ENCODE measurements at regions not wholly inside any gene's neighbourhood (a gene's known extent, or its start where the extent isn't known, plus 50 kb on each side); places are given as distances from the start of the nearest gene placed in this dataset.

GRCh38 chr4:38280323-38280706, 320.1 kb downstream of the PTTG2 start:
- ATAC-seq: no peak
- WGBS, 2 donors: 91 to 93% methylated on average over 4 of the region's 4 CpGs
- intact Hi-C loops (cut with DNase I): no loop called here

GRCh38 chr4:38281371-38282071, 321.3 kb downstream of the PTTG2 start:
- no peaks in the 10 kb centered on the region for H3K36me3 ChIP-seq
- H3K4me3 ChIP-seq: no peak overlapping the region
- no peak for TF ChIP-seq CTCF (IDR thresholded peaks at IDR 0.05)
- WGBS, 2 donors: 41 to 49% methylated on average over 2 of the region's 2 CpGs
- intact Hi-C loops (cut with DNase I): no loop called here
- ATAC-seq: peak in 1 of 8 donors; percentile 16
- no peak for DNase-seq
- peaks cover 0 to 19% (median 5%) of the 10 kb centered on the region in 9 donors for H3K4me1 ChIP-seq
- peaks cover 0 to 9% (median 0%) of the 10 kb centered on the region in 11 donors for H3K9me3 ChIP-seq
- no peaks in the 10 kb centered on the region for H3K27me3 ChIP-seq
- no peak overlapping the region for H3K27ac ChIP-seq

More at GRCh38 chr4:38280323-38280706, 320.1 kb downstream of the PTTG2 start:
- peaks cover 0 to 19% (median 5%) of the 10 kb centered on the region in 9 donors for H3K4me1 ChIP-seq
- no peak for DNase-seq
- H3K9me3 ChIP-seq: peaks cover 0 to 9% (median 0%) of the 10 kb centered on the region in 11 donors
- no peak overlapping the region for H3K4me3 ChIP-seq
- H3K36me3 ChIP-seq: no peaks in the 10 kb centered on the region
- no peak overlapping the region for H3K27ac ChIP-seq
- no peak for TF ChIP-seq CTCF (IDR thresholded peaks at IDR 0.05)
- no peaks in the 10 kb centered on the region for H3K27me3 ChIP-seq

- ATAC-seq (no peak), DNase-seq (no peak)
- Histone ChIP-seq H3K27ac (no peak overlapping the region), H3K4me1 (peaks cover 0 to 19% (median 5%) of the 10 kb centered on the region in 9 donors), H3K4me3 (no peak overlapping the region), H3K27me3 (no peaks in the 10 kb centered on the region), H3K9me3 (no peaks in the 10 kb centered on the region), H3K36me3 (no peaks in the 10 kb centered on the region)
- intact Hi-C loops (cut with DNase I): no loop called here
- no peak for TF ChIP-seq CTCF (IDR thresholded peaks at IDR 0.05)
- WGBS, 2 donors: 91 to 97% methylated on average over 3 of the region's 3 CpGs
Observed at GRCh38 chr4:38283724-38284123, 323.5 kb downstream of the PTTG2 start.

- ATAC-seq (no peak), DNase-seq (no peak)
- H3K27me3 ChIP-seq: no peaks in the 10 kb centered on the region
- H3K4me1 ChIP-seq: peaks cover 0 to 19% (median 5%) of the 10 kb centered on the region in 9 donors
- no peaks in the 10 kb centered on the region for H3K9me3 ChIP-seq
- no peaks in the 10 kb centered on the region for H3K36me3 ChIP-seq
- H3K4me3 ChIP-seq: no peak overlapping the region
- WGBS, 2 donors: 55 to 60% methylated on average over 2 of the region's 2 CpGs
- peak overlapping the region in 1 of 10 donors; percentile 6 for H3K27ac ChIP-seq
- intact Hi-C loops (cut with DNase I): no loop called here
- TF ChIP-seq CTCF (IDR thresholded peaks at IDR 0.05): no peak
Observed at GRCh38 chr4:38284294-38285030, 324.3 kb downstream of the PTTG2 start.

All from heart right ventricle (tissue), 16 donors.